Panc1 (cell line): ENCODE measurements at regions not wholly inside any gene's neighbourhood (a gene's known extent, or its start where the extent isn't known, plus 50 kb on each side); places are given as distances from the start of the nearest gene placed in this dataset.

ENCODE experiments used
- CTCF ChIP-seq: fragments of 450-650 bp; IDR thresholded peaks from 2 replicates; pipeline ENCODE4 v1.5.1; 2017; ENCODE audit warnings: mild to moderate bottlenecking
- SIN3A ChIP-seq: IDR thresholded peaks from 2 replicates; pipeline ENCODE4 v1.6.1; 2012; ENCODE audit warnings: low read depth, mild to moderate bottlenecking, low read length, moderate library complexity, borderline replicate concordance; ENCODE audit not compliant: insufficient read depth

- no peak for TF ChIP-seq CTCF
- no peak for TF ChIP-seq SIN3A
These were observed 95.0 kb upstream of the EPB41L4A start for GRCh38 chr5:112514111-112514510.
